ENCODE measurements at regions not wholly inside any gene's neighbourhood (a gene's known extent, or its start where the extent isn't known, plus 50 kb on each side); places are given as distances from the start of the nearest gene placed in this dataset.
"Not testable (repeated sequence)": the region's sequence is repeated elsewhere in the genome, so short reads cannot be mapped to it uniquely, and the experiment has no call there.

DNA sequence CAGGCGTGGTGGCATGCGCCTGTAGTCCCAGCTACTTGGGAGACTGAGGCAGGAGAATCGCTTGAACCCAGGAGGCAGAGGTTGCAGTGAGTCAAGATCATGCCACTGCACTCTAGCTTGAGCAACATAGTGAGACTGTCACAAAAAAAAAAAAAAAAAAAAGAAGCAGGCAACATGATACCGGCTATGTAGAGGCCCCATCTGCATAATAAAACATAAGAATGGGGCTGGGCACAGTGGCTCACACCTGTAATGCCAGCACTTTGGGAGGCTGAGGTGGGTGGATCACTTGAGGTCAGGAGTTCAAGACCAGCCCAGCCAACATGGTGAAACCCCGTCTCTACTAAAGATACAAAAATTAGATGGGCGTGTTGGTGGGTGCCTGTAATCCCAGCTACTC is 304.7 kb downstream of the GJA1 start:
- TF ChIP-seq, protein P1, sequence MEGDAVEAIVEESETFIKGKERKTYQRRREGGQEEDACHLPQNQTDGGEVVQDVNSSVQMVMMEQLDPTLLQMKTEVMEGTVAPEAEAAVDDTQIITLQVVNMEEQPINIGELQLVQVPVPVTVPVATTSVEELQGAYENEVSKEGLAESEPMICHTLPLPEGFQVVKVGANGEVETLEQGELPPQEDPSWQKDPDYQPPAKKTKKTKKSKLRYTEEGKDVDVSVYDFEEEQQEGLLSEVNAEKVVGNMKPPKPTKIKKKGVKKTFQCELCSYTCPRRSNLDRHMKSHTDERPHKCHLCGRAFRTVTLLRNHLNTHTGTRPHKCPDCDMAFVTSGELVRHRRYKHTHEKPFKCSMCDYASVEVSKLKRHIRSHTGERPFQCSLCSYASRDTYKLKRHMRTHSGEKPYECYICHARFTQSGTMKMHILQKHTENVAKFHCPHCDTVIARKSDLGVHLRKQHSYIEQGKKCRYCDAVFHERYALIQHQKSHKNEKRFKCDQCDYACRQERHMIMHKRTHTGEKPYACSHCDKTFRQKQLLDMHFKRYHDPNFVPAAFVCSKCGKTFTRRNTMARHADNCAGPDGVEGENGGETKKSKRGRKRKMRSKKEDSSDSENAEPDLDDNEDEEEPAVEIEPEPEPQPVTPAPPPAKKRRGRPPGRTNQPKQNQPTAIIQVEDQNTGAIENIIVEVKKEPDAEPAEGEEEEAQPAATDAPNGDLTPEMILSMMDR (IDR thresholded peaks at IDR 0.05): not testable (repeated sequence)
- not testable (repeated sequence) for TF ChIP-seq POLR2A (IDR thresholded peaks at IDR 0.05)

All from heart left ventricle (tissue), 13 donors.